ENCODE measurements at regions not wholly inside any gene's neighbourhood (a gene's known extent, or its start where the extent isn't known, plus 50 kb on each side); places are given as distances from the start of the nearest gene placed in this dataset.

DNA sequence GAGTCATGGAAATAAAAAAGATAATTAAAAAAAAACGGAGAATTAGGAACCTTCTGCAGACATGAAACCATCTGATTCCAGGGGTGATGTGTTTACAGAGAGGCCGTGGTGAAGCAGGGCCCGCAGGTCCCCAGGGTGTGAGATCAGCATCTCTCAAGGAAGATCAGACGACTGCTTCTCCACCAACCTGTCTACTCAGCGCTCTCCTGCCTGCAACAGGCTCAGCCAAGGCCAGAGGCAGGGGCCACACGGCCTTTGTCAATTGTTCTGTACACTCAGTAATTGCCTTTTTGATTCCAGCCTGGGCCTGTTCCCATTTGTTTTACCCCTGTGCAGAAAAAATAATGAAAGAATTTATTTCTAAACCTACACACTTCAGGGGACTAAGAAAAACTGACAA is 124.6 kb downstream of the NXPE2 start:
- TF ChIP-seq POLR2AphosphoS5 (IDR thresholded peaks at IDR 0.05) (no peak), POLR2A (IDR thresholded peaks at IDR 0.05) (no peak), EP300 (IDR thresholded peaks at IDR 0.05) (no peak)
- TF ChIP-seq, protein P1, sequence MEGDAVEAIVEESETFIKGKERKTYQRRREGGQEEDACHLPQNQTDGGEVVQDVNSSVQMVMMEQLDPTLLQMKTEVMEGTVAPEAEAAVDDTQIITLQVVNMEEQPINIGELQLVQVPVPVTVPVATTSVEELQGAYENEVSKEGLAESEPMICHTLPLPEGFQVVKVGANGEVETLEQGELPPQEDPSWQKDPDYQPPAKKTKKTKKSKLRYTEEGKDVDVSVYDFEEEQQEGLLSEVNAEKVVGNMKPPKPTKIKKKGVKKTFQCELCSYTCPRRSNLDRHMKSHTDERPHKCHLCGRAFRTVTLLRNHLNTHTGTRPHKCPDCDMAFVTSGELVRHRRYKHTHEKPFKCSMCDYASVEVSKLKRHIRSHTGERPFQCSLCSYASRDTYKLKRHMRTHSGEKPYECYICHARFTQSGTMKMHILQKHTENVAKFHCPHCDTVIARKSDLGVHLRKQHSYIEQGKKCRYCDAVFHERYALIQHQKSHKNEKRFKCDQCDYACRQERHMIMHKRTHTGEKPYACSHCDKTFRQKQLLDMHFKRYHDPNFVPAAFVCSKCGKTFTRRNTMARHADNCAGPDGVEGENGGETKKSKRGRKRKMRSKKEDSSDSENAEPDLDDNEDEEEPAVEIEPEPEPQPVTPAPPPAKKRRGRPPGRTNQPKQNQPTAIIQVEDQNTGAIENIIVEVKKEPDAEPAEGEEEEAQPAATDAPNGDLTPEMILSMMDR (IDR thresholded peaks at IDR 0.05): no peak
